ENCODE measurements at regions not wholly inside any gene's neighbourhood (a gene's known extent, or its start where the extent isn't known, plus 50 kb on each side); places are given as distances from the start of the nearest gene placed in this dataset.

DNA sequence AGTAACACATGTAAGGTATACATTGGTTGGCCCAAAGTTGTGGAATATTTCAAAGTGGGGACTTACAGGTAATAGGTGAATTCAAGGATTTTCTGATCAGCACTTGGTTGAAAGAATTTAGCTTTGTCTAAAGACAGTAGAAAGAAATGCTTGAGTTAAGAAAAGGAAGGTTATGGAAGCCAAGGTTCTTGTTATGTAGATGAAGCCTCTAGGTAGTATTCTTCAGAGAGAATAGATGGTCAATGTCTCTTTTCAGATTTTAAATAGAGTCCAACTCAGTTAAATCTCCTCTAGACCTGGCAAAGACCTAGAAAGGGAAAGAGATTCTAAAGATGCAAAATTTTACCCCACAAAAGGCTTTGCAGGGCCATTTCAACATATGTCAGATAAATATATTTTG, 157.4 kb downstream of the ANKRD30B start:
- DNase-seq, result no peak

DNA sequence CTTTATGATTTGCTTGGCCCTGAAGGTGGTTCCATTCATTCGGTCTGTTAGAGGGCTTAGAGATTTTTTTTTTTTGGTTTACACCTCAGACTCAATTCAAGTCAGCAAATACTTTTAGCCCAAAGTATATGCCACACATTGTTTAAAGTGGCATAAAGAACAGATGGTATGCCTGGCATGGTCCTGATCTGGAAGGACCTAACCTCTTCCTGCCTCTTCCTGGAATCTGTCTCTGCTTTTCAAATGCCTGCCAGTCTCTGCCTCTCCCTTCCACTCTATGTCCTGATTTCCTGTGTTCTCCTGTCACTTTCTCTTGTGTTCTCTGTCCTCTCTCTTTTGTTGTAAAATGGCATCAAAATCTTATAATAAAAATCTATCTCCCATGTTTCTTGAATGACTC, 158.0 kb downstream of the ANKRD30B start:
- DNase-seq, result no peak

DNA sequence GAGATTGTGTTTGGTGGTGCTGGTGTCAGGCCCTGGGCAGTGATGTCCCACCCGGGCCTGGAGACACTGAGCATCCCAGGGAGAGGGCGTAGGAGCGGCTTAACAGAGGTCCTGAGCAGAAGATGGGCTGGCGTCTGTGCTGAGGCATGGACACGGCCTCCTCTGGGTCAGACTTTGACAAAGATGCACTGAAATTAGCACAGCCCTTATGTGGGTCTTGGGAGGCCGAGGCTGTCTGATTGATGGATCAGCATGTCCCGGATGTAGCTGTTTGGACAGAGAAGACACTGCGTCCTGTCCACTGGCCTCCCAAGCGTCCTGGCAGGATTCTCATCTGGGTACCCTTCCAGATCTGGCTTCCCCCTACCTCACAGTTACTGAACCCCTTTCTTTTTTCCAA, 159.4 kb downstream of the ANKRD30B start:
- no peak for DNase-seq

DNA sequence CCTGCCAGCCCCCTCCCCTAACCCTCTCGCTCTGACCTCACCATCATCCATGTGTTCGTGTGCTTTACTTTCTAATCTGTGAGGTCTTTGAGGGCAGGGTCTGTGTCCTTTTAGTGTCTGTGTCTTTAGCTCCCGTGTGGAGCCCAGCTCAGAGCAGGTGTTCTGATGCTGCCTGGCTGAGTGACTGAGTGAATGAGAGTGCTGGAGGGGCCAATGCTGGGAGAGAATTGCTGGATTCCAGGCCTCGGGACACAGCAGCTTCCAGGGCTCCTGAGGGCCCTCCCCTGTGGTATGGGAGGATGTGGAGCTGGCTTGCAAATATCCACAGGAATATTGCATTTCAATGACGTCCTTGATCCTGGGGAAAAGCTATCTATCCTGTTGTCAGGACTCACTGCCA, 160.6 kb downstream of the ANKRD30B start:
- DNase-seq, result no peak

DNA sequence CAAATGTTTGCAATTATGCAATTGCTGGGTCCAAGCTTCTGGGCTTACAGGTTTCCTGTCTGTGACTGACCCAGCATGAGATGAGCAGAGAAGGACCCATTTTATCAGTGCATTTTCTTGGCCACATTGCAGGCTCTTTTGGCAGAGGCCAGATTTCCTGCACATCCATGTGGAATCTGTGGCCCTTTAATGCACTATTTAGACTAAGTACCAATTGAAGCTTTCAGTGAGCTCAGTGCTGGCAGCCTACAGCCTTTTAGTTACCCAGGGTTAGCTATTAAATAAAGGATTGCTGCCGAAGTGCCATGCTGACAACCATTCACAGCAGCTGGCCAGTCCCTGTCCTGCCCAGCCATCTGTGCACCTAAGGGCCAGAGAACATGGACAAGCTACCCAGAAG, 165.0 kb downstream of the ANKRD30B start:
- peak; percentile 37 for DNase-seq

DNA sequence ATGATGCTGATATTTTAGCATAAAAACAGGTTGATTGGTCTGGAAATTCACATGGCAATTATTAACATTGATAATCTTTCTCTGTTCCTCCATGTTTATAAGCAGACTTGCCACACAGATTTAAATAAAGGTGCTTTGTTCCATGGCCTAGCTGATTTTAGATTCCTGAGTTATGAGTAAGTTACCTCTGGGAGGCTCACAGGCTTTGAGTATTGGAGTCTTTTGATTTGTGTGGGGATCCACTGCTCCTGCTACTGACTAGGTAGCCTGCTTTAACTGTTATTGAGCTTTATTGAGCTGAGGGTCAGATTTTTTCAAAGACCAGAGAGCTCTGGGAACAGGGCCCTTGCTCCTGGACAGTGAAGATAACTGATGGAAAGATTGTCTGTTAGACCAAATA, 166.1 kb downstream of the ANKRD30B start:
- DNase-seq, result no peak

DNA sequence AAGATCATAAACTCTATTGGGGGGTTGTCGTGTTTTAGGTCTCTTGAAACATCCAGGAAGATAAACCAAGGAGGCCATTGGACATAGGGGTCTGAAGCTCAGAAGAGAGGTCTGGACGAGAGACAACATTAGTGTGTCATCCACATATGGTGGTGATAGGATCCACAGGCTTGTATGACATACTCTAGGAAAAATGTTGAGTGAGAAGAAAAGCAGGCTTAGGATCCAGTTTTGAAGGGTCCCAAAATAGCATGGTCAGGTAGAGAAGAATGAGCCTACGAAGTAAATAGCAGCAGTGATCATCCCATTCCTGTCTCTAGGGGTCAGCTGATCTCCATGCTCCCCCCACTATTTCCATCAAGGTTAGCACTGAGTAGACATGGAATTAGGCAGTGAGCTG, 166.8 kb downstream of the ANKRD30B start:
- no peak for DNase-seq

DNA sequence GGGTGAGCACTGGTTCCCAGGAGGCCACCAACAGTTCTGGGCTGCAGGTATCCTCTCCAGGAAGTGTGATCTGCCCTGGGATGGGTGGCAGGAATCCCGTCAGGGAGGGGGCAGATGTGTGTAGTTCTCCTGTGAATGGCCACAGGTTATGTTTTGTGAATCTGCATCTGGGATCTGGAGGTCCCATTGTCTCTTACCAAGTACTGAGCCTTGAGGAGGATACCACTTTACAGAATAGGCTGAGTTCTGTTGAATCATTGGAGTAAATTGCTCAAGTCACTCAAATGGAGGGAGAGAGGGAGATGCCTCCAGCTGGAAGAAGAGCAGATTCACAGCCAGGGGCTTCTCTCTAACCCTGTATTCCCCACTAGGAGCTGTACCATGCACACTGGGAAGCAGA, 168.2 kb downstream of the ANKRD30B start:
- DNase-seq, result no peak

DNA sequence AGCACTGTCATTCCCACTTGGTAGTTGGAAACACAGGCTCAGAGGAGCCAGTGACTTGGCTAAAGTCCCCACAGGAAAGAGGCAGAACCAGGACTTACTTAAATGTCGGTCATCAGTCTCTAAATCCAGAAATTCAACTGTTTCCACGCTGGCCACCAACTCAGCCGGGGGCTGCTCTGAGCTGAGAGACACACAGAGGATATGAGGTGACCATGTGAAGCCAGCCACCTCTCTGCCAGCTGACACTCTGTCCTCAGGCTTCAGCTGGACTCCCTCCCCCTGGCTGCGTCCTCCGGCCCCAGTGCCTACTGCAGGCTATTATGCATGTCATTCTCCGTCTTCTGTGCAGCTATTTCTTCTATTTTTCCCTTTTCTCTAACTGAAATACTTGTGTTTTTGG, 168.9 kb downstream of the ANKRD30B start:
- DNase-seq, result no peak

DNA sequence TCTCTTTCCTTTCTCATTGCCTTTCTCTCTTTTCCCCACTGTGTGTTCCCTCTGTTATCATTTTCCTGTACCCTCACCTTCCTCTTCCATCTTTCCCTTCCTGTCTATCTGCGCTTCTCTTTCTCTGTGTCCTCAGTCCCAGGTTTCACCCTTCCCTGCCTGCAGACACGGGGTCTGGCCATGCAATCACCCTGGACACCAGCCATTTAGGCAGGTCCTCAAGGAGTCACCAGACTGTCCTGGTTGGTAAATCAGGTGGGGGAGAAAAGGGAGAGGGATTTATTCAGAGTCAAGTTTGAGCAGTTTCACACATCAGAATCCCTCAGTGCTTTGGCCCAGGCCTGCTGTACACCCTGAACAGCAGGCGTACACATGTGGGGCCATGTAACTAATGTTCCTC, 169.3 kb downstream of the ANKRD30B start:
- DNase-seq, result no peak

DNA sequence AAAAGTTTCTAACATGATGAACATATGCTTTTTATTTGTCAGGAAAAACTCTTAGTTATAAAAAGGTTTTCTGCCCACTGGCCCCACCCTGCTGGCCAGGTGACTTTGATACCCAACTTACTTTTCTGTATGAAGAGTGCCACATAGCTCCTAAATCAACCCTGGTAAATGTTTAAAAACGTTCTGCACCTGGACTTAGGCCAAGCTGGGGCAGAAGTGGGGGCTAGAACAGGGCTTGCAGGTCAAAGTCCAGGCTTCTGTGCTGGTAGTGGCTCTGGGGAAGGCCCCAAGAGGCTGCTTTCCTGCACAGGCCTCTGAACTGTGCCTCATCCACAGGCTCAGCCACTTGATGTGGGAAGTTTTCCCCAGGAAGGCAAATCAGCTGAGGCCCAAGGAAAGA, 171.7 kb downstream of the ANKRD30B start:
- DNase-seq, result no peak

DNA sequence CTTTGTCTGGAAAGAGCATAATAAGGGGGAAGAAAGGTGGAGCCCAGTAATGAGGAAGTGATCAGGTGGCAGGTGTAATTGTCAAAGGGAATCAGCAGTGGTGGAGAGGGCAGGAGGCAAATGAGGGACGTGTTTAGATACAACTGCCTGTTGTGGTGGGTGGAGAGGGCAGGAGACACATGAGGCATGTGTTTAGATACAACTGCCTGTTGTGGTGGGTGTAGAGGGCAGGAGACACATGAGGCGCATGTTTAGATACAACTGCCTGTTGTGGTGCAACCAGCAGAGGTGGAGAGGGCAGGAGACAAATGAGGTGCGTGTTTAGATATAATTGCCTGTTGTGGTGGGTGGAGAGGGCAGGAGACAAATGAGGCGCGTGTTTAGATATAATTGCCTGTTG, 173.1 kb downstream of the ANKRD30B start:
- no peak for DNase-seq

DNA sequence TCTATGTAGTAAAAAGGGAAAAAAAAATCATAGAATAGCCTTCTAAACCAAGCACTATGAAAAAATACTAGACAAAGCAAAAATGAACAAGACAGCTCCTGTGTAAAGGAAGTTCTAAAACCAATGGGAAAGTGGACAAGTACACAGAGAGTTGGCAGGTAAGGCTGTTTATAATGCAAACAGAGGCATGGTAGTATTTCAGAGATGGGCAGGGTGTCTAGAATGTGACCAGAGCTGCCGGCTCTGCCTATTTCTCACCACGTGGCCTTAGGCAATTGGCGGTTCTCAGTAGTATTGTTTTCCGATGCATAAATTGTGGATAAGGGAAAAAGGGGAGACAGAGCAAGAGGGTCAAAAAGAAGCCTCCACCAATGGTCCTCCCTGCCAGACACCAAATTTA, 173.6 kb downstream of the ANKRD30B start:
- no peak for DNase-seq

DNA sequence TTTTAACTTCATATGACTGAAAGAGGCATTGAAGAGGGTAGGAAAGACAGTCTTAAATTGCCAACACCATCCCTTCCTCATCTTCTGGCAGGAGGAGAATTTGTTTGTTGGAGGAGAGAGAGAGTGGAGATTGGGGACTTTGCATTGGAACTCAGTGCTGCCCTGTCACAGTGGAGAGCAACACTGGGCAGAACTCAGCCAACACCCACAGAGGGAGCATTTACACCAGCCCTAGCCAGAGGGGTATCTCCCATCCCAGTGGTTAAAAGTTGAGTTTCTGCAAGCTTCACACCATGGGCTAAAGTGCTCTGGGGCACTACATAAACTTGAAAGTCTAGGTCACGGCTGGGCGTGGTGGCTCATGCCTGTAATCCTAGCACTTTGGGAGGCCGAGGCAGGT, 174.1 kb downstream of the ANKRD30B start:
- DNase-seq, result no peak

DNA sequence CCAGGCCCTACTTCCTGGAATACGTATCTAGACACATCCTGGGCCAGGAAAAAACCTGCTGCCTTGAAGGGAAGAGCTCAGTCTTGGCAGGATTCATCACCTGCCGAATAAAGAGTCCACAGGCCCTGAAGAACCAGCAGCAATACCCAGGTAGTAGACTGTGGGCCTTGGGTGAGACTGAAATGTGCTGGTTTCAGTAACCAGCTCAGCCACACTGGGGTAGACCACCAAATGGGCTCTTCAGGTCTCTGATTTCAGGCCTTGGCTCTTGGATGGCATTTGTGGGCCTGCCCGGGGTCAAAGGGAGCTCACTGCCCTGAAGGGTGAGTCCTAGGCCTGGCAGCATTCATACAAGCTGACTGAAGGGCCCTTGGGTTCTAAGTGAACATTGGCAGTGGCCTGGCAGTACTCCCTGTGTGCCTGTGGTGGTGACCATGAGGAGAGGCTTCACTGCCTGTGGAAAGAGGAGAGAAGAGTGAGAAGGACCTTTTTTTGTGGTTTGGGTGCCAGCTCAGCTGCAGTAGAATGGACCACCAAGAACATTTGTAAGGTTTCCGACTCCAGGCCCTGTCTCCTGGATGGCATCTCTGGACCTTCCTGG, 175.1 kb downstream of the ANKRD30B start:
- no peak for DNase-seq

DNA sequence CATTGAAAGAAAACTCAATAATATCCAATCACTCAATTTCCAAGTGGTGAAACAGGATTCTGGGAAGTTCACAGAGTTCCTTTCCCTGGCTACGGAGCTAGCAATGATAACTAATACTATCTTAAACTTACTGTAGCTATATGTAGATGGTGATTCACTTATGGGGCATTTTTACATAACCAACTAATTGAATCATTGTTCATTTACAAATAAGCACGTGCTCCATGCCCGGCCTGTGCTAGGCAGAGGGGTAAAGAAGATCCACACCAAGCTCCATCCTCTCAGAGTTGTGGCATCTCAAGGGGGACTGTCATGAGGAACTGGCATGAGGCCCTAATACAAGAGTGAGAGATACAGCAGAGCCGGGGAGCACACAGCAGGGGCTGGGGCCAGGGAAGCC, 176.3 kb downstream of the ANKRD30B start:
- no peak for DNase-seq

DNA sequence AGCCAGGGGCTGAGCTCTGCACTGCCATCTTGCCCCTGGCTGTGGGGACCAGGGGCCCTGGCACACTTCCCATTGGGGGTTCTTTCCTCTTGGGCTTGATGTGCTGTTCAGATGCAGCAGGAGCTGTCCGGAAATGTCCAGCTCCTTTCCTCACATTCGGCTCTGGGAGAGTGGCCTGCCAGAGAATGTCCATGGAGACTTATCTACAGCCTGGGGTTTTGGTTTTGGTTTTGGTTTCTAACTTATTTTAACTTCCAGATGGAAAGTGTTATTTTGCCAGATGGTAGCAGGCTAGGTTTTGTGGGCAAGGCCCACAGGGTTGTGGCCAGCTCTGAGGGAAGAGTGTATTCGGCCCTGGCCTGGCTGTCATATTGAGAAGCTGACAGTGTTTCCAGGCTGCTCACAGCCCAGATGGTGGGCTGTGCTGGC, 177.3 kb downstream of the ANKRD30B start:
- DNase-seq, result no peak

DNA sequence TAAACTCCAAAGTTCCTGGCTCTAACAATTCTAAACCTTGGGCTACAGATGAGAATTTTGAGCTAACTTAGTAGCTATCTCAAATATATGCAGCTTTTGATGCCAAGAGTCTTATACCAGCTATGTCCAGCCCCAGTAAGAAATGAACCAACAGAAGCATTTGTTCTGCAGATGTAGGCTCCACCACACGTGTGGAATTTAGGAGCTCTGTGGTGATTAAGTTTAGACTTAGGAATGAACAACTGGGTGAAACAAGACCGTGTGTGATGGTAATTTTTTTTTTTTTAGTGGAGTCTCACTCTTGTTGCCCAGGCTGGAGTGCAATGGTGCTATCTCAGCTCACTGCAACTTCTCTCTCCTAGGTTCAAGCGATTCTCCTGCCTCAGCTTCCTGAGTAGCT, 179.7 kb downstream of the ANKRD30B start:
- DNase-seq, result no peak

DNA sequence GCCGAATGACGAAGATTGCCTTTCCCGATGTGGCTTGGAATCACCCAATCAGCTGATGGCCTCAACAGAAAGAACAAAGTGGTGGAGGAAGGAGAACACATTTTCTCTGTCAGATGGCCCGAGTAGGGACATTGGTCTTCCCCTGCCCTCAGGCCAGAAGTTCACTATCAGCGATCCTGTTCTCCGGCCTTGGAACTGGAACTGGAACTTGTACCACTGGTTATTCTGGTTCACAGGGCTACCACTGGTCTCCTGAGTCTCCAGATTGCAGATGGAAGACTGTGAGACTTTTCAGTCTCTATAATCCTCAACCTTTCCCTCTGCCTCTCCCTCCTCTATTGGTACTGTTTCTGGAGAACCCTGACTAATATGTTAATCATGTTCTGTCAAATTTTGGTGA, 180.4 kb downstream of the ANKRD30B start:
- DNase-seq, result no peak

DNA sequence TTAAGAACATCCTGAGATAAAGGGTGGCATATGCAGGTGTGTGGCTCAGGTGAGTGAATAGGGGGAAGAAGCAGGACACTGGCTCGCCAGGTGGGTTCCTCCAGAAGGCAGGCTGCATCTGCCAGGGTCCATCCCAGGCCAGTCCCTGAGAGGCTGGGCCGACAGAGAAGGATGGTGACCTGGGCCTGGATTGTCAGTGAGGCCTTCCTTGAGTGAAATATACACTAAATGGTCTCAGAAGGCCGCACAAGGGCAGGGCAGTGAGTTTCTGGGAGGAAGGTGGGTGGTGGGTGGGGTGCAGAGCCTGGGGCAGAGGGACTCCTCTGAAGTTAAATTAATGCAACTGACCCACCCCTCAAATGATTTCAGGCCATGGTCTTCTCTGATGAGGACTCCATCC, 182.1 kb downstream of the ANKRD30B start:
- no peak for DNase-seq

DNA sequence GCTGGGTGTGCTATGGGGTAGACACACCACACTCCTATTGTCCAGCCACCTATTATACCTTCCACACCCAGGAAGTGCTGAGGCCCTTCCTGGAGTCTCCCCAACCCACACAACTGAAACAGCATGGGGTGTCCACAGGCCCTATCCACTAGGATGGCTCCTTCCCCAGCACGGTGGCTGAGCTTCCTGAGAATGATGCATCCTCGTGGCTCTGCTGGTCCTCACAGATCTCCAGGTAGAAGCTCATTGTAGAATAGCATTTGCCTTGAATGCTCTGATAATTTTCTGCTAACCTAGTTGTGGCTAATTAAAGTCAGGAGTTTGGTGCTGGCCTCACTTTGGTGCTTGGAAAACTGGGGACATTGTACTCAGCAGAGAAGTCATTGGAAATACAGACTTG, 182.6 kb downstream of the ANKRD30B start:
- DNase-seq, result no peak

DNA sequence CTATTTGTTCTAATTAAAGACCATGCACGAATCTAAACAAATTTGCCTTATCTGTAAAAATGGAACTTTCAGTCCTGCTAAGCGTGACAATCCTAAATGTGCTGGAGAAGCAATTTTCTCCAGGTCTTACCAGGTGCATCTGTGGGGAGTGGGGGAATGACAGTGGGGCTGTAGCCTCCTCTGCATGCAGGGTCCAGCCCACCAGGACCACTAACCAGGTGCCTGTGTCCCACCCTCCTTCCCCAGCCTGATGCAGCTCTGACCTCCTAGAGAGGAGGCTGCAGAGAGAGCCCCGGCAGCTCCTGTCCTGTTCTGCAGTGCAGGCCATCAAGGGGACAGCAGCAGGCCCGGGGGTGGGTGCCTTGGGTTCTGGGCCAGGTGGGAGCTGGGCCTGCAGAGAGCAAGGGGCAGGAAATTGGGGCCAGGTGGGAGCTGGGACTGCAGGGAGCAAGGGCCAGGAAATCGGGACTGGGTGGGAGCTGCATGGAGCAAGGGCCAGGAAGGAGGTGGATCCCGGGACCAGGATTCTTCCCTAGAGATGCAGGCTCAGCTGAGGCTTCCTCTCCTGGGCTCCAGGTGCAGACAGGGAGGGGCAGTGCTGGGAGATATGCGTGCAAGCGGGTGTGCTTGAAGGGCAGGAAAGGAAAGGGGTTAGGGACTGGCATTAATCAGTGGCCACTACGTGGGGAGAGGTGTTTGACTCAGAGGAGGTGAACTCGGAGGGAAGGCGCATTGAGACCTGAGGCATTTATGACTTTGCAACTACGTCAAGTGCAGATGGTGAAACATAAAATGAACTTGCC, 185.3 kb downstream of the ANKRD30B start:
- DNase-seq, result no peak

DNA sequence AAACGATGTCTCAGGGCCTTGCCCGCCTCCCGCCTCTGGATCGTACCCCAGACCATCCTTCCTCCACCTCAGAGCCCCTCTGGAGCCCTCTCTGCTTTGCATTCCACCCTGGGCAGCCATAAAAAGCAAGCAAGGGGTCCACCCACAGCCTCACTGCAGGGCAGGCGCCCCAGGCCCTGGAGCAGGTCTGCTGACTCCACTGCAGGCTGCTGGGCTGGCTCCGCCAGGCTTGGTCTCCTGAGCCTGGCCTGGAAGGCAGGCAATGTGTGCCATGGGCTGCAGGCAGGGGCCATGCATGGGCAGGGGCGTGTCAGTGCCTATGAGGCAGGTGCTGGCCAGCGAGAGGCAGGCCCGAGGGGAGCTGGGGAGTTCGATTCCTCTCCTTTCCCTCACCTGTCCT, 186.0 kb downstream of the ANKRD30B start:
- no peak for DNase-seq

DNA sequence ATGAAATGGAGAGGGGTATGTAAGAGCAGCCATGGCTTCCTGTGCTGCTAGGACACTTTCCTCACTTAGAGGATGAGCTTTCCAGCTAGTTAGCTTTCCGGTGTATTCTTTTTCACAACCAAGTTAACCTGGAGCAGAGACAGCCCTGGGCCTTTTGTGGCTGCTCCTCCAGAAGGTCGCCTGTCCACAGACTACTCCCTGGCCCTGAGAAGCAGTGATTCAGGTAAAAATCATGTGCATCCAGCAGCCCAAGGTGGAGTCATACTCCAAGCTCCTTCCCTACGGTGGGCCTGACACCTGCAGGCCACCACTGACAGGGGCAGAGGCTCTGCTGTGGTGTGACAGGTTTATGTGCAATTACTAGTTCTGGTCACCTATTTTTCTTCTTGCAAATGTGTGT, 187.2 kb downstream of the ANKRD30B start:
- no peak for DNase-seq

DNA sequence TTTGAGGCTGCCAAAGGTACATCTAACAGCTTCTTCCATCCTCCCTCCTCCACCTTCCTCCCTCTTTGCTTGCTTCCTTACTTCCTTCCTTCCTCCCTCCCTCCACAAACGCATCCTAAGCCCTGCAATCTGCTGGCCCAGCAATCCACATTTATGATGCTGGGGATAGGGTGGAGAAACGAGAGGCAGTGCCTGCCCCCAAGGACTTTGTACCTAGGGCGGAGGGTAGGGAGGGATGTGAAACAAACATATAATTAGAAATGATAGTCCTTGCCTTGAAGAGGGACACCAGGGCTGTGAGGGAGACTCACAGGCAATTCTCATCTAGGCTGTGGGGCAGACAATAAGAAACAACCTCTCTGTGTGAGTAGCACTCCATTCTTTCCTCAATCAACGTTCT, 188.3 kb downstream of the ANKRD30B start:
- DNase-seq, result no peak

All from NCI-H524 treated with DMSO at 0.1 percent for 48 hours (cell line).